HuH-7 (cell line): ENCODE measurements at regions not wholly inside any gene's neighbourhood (a gene's known extent, or its start where the extent isn't known, plus 50 kb on each side); places are given as distances from the start of the nearest gene placed in this dataset.
"Not testable (repeated sequence)": the region's sequence is repeated elsewhere in the genome, so short reads cannot be mapped to it uniquely, and the experiment has no call there.

Source experiments
- DNase-seq: peaks from one replicate; pipeline ENCODE4 v3.0.0; 2011; ENCODE audit warnings: low spot score

DNA sequence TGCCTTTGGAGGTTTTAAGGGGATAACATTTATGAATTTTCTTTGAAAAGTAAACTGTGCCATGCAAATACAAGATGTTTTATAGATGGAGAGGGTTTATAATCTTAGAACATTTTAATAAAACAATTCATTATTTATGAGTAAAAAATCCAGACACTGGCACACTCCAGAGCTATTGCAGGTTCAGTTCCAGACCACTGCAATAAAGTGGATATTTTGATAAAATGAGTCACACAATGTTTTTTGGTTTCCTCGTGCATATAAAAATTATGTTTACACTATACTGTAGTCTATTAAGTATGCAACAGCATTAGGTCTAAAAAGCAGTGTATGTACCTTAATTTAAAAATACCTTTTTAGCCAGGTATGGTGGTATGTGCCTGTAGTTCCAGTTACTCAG is 146.2 kb upstream of the ZBED5 start:
- DNase-seq = no peak

DNA sequence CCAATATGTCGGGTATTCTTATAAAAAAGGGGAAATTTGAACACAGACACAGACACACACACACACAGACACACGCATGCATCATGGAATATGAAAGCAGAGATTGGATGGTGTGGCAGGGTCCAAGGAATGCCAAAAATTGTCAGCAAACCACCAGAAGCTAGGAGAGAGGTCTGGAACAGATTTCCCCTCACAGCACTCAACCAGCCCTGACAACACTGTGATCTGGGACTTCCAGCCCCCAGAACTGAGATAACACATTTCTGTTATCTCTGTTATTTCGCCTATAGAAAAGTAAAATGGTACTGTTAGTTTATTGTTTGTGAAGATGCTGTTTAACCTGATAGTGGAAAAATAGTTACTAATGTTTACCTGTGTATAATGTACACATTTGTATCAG is 145.4 kb upstream of the ZBED5 start:
- DNase-seq = no peak

DNA sequence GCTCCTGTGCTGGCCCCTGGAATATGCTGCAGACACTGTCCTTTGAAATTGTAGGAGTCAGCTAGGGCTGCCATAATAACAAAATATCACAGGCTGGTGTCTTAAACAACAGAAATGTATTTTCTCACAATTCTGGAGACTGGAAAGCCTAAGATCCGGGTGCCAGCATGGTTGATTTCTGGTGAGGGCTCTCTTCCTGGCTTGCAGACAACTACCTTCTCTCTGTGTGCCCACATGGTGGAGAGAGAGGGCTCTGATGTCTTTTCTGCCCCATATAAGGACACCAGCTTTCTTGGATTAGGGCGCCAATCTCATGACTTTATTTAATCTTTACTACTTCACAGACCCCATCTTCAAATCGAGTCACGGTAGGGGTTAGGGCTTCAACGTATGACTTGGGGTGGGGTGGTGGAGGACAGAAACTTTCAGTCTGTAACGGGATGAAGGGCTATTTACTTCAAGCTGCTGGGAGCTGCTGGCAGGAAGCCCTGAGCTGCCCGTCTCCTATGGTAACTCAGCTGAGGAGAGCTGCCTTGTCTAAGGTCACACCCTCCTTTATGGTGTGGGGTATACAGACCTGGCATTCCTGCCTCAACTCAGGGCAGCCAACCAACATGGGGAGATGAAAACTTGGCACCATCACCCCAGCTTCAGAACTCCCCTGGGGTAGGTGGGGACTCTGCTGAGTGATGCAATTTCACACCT is 142.9 kb upstream of the ZBED5 start:
- DNase-seq = no peak

DNA sequence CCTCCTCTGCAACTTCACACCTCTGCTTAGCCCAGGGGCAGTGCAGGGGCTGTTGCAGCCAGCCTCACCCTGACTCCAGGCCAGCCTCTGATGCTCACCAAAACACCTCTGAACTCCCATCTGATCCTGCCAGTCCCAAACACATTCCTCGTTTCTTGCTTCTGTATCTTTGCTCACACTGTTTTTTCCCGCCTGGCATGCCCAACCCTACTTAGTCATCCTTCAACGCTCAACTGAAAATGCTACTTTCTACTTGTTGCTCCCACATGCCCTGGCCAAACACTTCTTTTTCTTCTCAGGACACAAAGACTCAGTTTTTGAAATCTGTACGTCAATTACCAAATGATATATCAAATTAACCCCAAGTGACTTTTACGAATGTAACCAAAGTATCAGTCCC is 140.8 kb upstream of the ZBED5 start:
- no peak for DNase-seq

DNA sequence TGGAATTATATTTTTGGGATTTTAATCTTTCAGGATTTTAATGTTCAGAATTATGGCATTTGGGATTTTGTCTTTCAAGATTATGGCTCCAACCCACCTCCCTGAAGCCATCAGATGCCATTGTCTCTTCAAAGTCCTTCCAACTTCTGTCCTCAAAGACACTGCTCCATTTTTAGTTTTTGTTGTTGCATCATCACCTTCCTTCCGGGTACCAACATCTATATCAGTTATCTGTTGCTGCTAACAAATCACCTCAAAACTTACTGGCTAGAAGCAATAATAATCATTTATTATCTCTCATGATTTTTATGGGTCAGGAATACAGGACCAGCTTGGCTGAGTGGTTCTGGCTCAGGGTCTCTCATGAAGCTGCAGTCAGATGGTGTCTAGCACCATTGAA is 138.8 kb upstream of the ZBED5 start:
- no peak for DNase-seq

DNA sequence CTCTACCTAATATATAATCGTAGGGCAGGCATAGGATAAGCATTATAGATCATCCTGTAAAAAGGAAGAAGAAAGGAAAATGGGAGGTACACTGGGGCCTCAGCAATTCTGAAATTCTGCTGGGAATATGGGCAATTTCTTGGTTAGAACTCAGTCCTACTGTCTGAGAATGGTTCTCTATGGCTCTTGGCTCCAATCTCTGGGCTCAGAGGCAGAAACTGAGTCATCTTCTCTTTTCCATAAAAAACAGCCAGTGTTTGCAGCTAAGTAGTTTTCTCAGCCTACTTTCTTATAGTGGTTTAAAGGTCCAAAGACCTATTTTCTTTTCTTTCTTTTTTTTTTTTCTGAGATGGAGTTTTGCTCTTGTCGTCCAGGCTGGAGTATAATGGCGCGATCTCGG is 135.8 kb upstream of the ZBED5 start:
- DNase-seq = no peak

DNA sequence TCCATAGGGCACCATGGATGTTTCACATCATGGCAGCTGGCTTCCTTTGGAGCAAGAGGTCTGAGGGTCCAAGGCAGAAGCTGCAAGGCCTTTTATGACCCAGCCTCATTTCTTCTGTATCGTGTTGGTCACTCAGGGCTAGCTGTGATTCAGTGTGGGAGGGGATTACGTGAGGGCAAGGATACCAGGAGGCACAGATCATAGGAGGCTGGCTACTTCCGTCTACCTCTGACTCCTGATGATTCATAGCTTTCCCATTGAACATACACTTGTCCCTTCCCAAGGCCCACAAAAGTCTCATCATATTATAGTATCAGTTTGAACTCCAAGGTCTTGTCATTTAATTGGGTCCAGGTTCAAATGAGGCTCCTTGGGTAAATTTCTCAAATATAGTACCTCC is 135.3 kb upstream of the ZBED5 start:
- DNase-seq = no peak

DNA sequence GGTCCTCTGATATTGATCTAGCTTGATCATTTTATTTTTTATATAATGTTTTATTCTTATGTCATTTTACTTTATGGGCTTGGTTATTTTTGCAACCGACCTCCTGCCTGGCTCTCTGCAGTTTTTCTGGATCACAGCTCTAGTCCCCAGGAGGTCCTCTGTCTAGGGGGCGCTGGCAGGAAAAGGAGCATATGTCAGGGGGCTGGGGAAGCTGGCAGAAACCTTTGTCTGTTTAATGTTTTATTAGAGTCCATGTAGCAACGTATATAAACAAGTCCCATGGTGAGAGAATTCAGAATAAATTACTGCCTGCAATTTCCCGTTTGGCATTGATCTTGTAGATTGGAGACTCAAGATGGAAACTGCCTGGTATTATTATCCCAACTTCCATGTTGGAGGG is 133.5 kb upstream of the ZBED5 start:
- no peak for DNase-seq

DNA sequence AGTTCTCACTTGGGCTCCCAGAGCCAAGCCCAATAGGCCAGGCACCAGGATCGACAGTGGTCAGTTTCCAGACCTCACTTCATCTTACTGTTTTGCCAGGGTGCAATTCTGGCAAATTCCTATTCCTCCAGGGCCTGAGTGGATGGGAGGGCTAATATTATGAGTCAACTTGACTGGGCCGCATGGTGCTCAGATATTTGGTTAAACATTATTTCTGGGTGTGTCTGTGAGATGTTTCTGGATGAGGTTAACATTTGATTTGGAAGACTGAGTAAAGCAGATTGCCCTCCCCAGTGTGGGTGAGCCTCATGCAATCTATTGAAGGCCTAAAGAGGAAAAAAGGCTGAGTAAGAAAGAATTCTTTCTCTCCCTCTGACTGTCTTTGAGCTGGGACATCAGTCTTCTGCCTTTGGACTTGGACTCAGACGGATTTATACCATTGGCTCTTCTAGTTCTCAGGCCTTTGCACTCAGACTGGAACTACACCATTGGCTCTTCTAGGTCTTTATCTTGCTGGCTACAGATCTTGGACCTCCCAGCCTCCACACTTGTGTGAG is 132.9 kb upstream of the ZBED5 start:
- no peak for DNase-seq

DNA sequence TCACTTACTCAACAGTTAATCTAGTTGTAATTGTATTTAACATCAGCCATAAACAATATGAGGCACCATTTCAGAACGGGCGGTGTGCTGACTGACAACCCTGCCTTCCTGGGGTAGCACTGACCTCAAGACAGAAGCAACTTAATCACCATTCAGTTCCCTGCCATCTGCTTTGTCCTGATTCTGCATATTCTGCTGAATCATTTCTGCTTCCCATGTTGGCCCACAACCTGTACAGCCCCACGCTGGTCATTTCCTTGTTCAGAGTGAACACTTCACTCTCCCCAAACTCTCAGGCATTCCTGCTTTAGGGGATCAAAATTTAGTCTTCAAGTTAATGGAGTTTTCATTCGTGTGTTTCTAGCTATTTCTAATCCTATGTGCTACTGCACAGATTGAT is 132.3 kb upstream of the ZBED5 start:
- DNase-seq = no peak

DNA sequence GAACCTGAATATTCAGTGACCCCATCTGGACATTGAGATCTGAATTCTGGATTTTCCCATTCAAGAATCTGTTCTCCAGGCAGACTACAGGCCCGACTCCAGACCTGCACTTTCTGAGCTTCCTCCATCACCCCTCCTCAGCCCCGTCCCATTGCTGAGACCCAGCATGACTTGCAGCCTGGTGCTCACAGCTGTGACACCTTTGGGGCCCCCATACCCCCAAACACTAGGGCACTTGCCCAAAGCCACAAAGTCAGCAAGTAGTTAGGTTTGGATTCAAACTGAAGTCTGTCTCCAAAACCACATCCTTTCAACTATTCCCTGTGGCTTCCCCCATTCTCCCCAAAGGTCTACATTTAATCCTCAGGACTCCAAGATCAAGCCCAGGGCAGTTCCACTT is 128.2 kb upstream of the ZBED5 start:
- no peak for DNase-seq

DNA sequence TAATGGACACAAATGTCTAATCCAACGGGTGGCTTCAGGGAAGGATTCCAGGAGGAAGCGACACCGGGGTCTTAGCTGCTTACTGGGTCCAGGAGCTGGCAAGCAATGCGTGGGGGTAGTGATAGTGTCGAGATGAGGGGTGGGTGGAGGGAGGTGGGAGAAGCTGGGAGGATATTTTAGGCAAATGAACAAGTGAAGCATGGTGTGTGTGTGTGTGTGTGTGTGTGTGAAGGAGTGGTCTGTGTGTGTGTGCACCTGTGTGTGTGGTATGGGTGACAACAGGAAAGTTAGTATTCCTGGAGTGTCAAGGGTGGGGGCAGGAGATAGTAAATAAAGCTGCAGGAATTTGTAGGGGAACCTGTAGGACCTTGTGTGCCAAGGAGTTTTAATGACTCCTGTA is 126.9 kb upstream of the ZBED5 start:
- no peak for DNase-seq

DNA sequence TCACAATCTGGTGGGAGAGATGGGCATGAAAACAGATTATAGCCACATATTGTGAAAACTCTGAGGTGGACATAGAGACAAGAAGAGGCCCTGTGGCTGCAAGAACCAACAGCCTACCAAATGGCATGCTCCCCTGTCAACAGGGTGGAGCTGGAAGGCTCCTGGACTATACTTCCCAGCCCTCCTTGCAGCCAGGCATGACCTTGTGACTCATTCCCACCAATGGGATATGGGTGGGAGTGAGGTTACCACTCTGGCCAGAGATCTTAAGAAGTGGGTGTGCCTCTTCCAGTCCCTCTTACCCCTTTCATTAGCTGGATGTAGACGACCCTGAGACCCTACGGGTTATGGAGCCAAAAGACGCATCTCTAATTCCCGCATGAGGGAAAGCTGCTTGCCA is 126.4 kb upstream of the ZBED5 start:
- no peak for DNase-seq

DNA sequence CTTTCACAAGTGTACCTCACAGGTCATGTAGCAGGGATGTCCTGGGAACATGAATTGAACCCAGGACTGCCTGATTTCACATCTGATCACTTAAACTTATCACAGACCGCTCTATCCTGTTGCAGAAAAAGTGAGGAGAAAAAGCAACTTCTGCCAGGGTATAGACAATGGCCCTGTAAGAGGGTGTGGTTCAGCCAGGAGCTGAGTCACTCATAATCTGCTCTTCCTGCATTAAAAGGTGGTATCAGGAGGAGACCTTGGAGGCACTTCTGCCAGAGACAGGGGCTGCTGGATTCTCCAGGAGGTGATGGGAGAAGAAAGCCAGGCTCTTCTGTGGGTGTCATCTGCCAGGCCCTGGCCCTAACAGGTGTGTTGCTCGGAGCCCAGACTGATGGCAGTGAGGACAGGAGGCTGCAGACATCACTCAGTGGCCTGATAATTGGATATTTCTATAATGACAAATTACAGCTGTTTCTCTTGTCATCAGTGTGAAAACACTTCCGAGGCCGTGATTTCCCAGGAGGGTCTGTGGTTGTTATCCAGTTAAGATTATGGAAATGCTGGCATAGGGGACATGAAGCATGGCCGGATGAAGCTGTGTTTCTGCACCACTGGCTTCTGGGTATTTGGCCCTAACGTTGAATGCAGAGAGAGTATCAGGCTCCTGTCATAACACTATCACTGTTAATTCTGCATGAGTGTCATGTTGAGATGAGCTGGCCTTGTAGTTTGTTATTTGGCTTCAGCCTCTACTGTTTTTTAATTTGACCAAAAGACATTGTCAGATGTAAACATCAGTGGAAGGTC is 125.1 kb upstream of the ZBED5 start:
- no peak for DNase-seq

DNA sequence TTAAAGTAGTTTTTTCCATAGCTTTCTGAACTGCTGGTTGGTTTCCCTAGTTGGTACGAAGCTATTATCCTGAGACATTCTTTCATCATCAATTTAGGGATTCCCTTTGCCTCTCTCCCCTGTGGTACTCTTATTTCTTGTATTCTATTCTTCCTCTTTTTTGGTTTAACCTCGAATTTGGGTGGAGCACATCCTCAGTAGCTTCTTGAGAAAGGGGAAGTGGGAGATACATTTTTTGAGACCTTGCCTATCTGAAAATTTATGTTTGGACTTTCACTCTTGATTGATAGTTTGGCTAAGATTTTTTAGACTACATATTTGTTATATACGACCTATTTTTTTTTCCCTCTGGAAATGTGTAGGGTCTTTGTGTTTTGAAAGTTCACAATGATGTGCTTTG is 121.7 kb upstream of the ZBED5 start:
- no peak for DNase-seq

DNA sequence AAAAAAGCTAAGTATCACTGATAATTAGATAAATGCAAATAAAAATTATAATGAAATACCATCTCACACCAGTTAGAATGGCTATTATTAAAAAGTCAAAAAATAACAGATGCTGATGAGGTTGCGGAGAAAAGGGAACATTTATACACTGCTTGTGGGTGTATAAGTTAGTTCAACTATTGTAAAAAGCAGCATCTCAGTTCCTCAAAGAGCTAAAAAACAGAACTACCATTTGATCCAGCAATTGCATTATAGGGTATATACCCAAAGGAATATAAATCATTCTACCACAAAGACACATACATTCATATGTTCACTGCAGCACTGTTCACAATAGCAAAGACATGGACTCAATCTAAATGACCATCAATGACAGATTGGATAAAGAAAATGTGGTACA is 120.3 kb upstream of the ZBED5 start:
- DNase-seq = no peak

DNA sequence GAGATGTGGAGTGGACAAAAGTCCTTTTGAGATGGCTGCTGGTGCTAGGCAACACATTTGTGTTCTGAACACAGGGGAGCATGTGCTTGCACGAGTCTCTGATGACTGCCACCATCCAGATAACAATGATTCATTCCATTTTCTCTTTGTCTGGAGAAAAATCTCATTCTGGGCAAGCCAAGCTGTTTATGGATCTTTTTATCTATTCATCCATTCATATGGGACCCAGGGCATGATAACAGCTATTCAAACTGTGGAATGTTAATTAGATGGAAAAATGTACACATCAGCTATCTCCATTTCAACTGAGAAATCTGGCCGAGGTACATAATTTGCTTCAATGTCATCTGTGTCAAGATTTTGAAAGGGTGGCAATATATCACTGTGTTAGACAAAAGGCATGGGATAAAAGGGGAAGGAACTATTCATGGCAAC is 117.5 kb upstream of the ZBED5 start:
- DNase-seq = no peak

DNA sequence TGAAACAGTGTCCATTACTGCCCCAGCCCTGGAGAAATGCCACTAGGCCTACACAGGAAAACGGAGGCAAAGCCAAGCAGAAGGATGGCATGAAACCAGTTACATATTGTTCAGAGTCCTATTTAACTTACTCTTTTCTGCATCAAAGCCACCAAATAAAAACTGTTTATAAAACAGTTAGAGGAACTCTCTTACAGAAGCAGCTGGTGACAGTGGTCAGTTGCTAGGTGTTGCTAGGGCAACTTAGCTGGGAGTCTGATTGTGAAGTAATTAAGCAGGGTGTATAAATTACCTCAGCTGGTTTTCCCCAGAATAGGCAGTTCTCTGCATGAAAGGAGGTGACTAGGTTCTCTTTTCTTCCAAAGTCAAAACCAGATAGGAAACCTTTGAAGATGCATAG is 115.6 kb upstream of the ZBED5 start:
- DNase-seq = no peak

DNA sequence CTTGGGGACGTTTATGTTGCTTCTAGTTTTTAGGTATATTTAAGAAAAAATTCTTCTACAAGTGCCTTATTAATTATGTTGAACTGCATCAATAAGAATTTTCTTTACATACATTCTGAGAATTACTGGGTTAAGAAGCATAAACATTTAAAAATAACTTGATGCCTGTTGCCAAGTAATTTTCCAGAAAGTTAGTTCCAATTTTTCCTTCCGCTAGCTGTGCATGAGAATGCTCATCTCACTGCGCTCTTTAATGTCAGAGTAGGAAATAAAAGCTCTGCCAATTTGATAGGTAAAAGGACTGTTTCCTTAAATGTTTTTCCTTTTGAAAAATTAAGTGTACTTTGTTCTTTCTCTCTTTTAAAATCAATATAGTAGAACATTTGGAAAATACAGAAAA is 113.1 kb upstream of the ZBED5 start:
- no peak for DNase-seq

DNA sequence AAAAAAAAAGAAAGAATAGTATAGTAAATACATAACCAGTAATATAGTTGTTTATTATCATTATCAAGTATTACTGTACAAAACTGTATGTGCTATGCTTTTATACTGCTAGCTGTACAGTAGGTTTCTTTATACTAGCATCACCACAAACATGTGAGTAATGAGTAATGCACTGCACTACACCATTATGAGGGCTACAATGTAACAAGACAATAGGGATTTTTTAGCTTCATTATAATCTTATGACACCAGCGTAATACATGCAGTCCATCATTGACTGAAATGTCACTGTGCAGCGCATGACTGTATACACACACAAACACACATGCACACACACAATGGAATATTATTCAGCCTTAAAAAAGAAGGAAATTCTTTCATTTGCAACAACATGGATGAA is 111.5 kb upstream of the ZBED5 start:
- no peak for DNase-seq

DNA sequence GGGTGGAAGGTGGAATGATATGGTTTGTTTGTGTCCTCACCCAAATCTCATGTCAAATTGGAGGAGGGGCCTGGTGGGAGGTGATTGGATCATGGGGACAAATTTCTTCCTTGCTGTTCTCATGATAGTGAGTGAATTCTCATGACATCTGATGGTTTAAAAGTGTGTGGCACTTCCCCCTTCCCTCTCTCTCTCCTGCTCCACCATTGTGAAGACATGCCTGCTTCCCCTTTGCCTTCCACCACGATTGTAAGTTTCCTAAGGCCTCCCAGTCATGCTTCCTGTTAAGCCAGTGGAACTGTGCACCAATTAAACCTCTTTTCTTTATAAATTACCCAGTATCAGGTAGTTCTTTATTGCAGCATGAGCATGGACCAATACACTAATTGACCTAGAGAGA is 99.0 kb upstream of the ZBED5 start:
- not testable (repeated sequence) for DNase-seq

DNA sequence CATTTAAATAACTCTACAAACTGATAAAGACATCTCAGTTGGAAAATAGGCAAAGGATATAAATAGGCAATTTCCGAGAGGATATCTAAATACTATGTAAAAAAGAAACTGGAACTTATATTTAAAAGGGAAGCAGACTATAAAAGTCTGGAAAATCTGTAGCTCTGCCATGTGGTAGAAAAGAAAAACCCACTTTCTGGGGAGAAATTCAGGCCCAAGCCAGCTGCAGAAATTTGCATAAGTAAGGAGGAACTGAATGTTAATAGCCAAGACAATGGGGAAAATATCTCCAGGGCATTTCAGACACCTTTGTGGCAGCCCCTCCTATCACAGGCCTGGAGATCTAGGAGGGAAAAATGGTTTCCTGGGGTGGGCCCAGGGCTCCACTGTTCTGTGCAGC is 97.8 kb upstream of the ZBED5 start:
- DNase-seq = no peak

DNA sequence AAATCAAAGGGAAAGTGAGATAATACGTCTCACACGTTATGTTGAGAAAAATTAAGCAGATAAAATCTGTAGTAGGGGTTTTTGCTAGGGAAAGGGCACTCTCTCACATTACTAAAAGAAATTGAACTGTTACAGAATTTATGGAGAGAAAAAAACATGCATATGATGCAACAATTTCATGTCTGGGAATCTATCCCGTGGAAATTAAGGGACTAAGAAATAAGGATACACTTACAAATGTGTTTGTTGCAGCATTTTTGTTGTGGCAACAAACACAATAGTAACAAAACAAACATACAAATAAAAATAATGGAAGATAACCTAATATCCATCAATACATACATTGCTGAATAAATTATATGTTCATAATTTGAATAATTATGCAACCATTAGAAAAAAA is 96.3 kb upstream of the ZBED5 start:
- no peak for DNase-seq

DNA sequence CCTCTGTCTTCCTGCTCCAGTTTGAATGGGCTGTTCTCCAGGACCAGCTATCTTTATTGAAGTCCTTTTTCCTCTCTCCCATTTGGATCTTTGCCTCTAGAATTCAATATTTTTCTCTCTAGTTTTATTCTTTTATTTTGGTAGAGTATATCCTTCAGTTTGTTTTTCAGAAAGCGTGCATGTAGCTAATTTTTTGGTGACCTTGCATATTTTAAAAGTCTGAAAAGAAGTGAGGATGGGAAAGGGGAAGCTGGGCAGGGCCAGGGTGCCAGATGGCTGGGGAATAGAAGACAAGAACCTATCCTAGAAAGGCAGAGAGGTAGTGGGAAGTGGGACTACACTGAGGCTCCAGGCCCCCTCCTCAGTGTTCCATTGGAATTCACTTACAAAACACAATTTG is 95.0 kb upstream of the ZBED5 start:
- DNase-seq = no peak
